NOMO-1 treated with dmso at 0.1 percent for 144 hours (cell line): ENCODE measurements at regions not wholly inside any gene's neighbourhood (a gene's known extent, or its start where the extent isn't known, plus 50 kb on each side); places are given as distances from the start of the nearest gene placed in this dataset.
"Not testable (repeated sequence)": the region's sequence is repeated elsewhere in the genome, so short reads cannot be mapped to it uniquely, and the experiment has no call there.

ENCODE experiments used
- DNase-seq: peaks from one replicate; lab custom pipeline; 2025; ENCODE audit not compliant: unreplicated experiment; lab: John Stamatoyannopoulos, UW

DNA sequence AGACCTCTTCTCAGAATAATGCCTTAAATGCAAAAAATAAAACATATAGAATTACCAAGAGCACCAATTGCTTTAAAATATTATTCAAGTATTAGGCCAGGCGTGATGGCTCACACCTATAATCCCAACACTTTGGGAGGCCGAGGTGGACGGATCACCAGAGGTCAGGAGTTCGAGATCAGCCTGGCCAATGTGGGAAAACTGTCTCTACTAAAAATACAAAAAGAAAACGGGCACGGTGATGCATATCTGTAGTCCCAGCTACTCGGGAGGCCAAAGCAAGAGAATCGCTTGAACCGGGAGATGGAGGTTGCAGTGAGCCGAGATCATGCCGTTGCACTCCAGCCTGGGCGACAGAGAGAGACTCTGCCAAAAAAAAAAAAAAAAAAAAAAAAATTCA is 55.4 kb upstream of the RAB6C start:
- not testable (repeated sequence) for DNase-seq

DNA sequence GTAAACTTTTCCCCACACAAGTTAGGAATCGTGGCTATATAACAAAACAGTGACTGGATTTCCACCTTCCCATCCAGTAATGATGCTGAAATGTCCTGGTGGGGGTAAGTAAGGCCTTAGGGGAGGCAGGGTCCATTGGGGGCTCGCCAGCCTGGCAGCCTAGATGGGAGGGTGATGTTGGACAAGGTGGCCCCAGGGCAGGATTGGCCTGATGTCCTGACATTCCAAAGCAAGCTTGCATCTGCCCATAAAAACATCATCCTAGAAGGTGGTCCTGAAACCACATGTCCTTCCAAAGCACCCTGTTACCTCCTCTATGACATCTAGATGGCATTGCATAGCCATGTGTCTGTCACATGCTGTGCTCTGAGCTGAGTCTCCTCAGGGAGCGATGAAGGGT is 54.1 kb upstream of the RAB6C start:
- no peak for DNase-seq

DNA sequence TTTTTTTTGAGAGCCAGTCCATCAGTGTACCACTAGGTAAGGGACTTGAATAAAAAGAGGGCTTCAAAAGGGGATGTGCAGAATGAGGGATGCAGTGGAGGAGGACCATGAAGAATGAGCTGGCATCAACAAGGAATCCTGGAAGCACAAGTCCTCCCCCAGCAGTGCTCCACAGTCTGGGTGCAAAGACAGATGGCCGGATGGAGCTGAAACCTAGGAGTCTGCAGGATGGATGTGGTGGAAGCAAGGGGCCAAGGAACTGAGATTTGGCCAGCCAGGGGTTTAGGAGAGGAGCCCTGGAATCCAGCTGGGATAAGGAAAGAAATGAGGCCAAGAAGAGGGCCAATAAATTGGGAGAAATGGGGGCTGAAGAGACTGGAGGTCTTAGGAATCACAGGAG is 51.8 kb upstream of the RAB6C start:
- DNase-seq, result no peak

DNA sequence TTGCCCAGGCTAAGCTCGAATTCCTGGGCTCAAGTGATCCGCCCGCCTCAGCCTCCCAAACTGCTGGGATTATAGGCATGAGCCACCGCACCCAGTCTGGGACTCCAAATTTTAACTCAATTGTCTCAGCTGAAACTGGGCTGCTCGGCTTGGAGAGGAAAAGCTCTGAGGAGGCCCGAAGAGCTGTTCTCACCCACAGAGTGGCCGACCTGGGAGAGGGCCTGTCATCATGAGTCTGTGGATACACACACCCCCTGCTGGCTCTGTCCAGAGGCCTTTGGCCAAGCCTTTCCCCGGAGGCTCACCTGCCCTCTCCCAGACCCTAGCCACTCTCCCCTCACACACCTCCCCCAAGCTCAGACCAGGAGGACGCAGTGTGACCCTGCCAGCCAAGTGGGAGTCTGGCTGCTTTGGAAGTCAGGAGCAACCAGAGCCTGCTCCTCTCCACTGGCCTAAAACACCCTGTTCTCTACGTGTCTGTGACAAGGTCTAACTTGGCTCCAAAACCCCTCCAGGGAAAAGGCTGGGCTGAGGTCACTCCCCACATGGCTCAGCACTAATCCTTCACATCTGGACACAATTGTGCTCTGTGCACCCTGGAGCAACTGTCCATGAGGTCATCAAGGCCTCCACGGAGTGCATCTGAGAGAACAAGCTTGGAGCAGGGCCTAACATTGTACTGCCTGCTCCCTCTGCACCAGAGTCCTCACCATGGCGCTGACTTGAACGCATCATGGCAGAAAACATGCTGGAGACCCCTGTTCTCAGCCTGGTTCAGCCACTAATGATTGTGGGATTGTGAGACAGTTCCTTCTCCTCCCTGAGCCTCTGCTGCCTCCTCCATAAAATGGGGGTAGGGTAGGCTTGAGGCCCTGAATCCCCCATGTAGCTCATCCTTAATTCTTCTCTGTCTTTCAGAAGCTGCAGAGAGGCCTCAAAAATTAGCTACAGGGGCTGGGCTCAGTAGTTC is 49.9 kb upstream of the RAB6C start:
- DNase-seq, result no peak
